ENCODE measurements at regions not wholly inside any gene's neighbourhood (a gene's known extent, or its start where the extent isn't known, plus 50 kb on each side); places are given as distances from the start of the nearest gene placed in this dataset.

DNA sequence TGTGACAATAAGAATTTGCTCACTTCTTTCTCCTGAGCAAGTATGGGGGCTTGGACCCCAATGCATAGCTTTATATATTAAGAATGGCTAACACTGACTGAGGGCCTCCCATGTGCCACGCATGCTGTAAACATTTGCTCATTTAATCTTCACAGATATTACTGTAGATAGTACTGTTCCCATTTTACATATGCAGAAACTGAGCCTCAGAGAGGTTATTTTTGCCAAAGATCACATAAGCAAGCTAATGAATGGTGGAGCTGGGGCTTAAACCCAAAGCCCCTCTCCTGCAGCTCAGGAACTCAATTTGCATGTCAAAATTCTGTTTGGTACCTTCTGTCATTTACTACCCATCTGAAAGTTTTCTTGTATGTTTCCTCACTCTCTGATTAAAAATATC, 163.5 kb upstream of the NFIA start:
- Histone ChIP-seq H2BK5ac (ENCODE audit: low read depth, low read length) (no peak overlapping the region), H3K23me2 (ENCODE audit: low read depth, low read length) (peaks cover 2% of the 10 kb centered on the region; the same call in 1 of the 2 replicates), H3K9me3 (ENCODE audit: insufficient read depth in 2 of 2, low read depth in 1 of 2, low read length in 1 of 2) (no peaks in the 10 kb centered on the region), H2BK15ac (ENCODE audit: low read length) (no peak overlapping the region), H3K18ac (ENCODE audit: extremely low read depth, low read length) (no peak overlapping the region), H4K8ac (ENCODE audit: extremely low read depth, insufficient read depth, low read length) (no peak overlapping the region), H4K91ac (replicated peaks; ENCODE audit: insufficient read length, low read length) (no peak overlapping the region), H3K4me2 (ENCODE audit: insufficient read depth in 1 of 2, low read depth in 2 of 2, low read length in 2 of 2) (no peak overlapping the region), H2BK120ac (replicated peaks; ENCODE audit: low read depth, low read length) (no peak overlapping the region), H3K23ac (ENCODE audit: insufficient read length) (no peak overlapping the region), H3K4me3 (ENCODE audit: extremely low read depth in 1 of 4, insufficient read depth in 2 of 4, low read depth in 3 of 4, low read length in 4 of 4) (no peak overlapping the region), H3K79me2 (ENCODE audit: control insufficient read depth in 1 of 2, insufficient read depth in 2 of 2, low read length in 2 of 2) (no peaks in the 10 kb centered on the region), H3K36me3 (ENCODE audit: control insufficient read depth in 2 of 4, insufficient read depth in 4 of 4, low read length in 3 of 4) (no peaks in the 10 kb centered on the region; a peak in 1 of 8 replicates), H3K79me1 (ENCODE audit: low read depth, low read length) (no peaks in the 10 kb centered on the region), H3K27me3 (replicated peaks in 1 of 4; ENCODE audit: control insufficient read depth in 3 of 4, extremely low read depth in 1 of 4, insufficient read depth in 3 of 4, low read length in 3 of 4) (no peaks in the 10 kb centered on the region), H3K4ac (replicated peaks; ENCODE audit: insufficient read length, low read depth, low read length) (no peak overlapping the region), H4K20me1 (replicated peaks in 1 of 2; ENCODE audit: control insufficient read depth in 1 of 2, insufficient read depth in 2 of 2, low read length in 2 of 2) (no peaks in the 10 kb centered on the region), H4K5ac (ENCODE audit: insufficient read length, low read depth, low read length) (no peak overlapping the region), H2BK12ac (ENCODE audit: low read depth, low read length) (no peak overlapping the region), H3K4me1 (replicated peaks in 1 of 4; ENCODE audit: control insufficient read depth in 3 of 4, insufficient read depth in 4 of 4, low read length in 3 of 4) (peaks cover 0 to 8% (median 0%) of the 10 kb centered on the region in 4 experiments; a peak in 2 of 7 replicates), H2BK20ac (ENCODE audit: low read length) (no peak overlapping the region), H2AFZ (ENCODE audit: low read length) (no peak overlapping the region), H3K27ac (ENCODE audit: low read depth, low read length) (no peak overlapping the region), H2AK5ac (ENCODE audit: low read depth, low read length) (no peak overlapping the region), H3K56ac (replicated peaks; ENCODE audit: insufficient read length, low read depth, low read length) (no peak overlapping the region), H3K9ac (replicated peaks in 1 of 4; ENCODE audit: extremely low read depth in 1 of 4, low read depth in 3 of 4, low read length in 3 of 4) (no peak overlapping the region), H3K14ac (ENCODE audit: insufficient read length) (no peak overlapping the region)
- POLR2A ChIA-PET (ENCODE audit: partially characterized antibody): interaction anchor here (1.2 kb wide), 1 partner anchor 11 kb away, joined by 4 read pairs; no protein-coding TSS in a partner anchor
- CTCF ChIA-PET (ENCODE audit: partially characterized antibody): interaction anchor here (1.0 to 1.4 kb wide), 2 partner anchors 11 to 26 kb away, joined by 3 read pairs; no protein-coding TSS in a partner anchor
- TF ChIP-seq TAF7 (optimal IDR thresholded peaks at IDR 0.05; ENCODE audit: borderline replicate concordance, low read depth, low read length) (no peak), JUN (IDR thresholded peaks at IDR 0.05; ENCODE audit: low read depth, low read length) (no peak)
- DNase-seq (ENCODE audit: low read depth in 1 of 2, low spot score in 2 of 2) (no peak), FAIRE-seq (no peak)
- 71% methylated on average over 1 of the region's 1 CpG; no CpG with 5 or more reads in 1 of the 2 experiments for WGBS, 2 experiments (ENCODE audit: extremely low coverage in 1 of 2, insufficient coverage in 1 of 2, insufficient read length in 1 of 2, insufficient replicate concordance in 2 of 2, low coverage in 1 of 2, low lambda C conversion rate in 2 of 2, missing lambda C conversion rate in 1 of 2)
